HG03064 (cell line): ENCODE measurements at regions not wholly inside any gene's neighbourhood (a gene's known extent, or its start where the extent isn't known, plus 50 kb on each side); places are given as distances from the start of the nearest gene placed in this dataset.

Experiments used
- ATAC-seq: cut with Tn5 transposase; IDR thresholded peaks from one replicate; pipeline ENCODE4 v1.9.1; 2021; ENCODE audit warnings: low read depth; ENCODE audit not compliant: unreplicated experiment

DNA sequence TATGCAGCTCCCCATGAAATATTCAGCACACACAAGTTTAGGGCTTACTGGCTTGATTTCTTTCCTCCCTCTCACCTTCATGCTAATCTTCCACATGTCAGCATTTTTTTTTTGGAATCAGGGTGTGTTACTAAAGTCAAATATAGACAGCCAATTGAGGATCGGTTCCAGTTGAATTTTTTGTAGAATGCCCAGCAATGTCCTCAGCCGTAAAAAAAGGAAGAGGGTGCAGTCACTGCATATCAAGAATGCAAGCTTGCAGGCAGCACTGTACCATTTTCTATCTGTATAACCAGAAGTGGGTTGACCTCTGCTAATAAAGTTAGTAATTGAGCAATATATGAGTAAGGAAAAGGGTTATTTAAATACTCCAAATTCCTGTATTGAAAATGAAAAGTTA lies 51.4 kb upstream of the CHMP2B start:
- ATAC-seq: no peak

DNA sequence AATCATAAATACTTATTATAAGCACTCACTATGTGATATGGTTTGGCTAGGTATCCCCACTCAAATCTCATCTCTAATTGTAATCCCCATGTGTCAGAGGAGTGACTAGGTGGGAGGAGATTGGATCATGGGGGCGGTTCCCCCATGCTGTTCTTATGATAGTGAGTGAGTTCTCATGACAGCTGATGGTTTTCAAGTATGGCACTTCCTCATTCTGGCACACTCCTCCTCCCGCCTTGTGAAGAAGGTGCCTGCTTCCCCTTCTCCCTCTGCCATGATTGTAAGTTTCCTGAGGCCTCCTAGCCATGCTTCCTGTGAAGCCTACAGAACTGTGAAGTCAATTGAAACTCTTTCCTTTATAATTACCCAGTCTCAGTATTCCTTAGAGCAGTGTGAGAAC lies 53.3 kb upstream of the CHMP2B start:
- no peak for ATAC-seq

DNA sequence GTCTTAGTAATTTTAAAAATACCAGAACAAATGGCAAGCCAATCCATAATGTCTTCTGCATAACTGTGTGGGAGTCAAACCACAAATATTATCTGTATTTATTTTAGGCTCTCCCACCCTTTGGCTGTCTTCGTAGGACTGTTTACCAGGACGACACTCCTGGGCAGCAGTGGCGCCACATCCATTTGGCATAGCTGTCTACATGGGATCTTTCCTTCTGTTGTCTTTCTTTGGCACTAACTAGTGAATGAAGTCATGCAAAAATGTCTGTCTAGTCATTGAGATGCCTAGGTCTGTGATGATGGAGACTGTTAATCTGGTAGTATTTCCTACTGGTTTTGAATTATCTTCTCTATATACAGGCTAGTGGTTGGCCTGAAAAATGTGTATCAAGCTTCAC lies 54.0 kb upstream of the CHMP2B start:
- ATAC-seq: no peak

DNA sequence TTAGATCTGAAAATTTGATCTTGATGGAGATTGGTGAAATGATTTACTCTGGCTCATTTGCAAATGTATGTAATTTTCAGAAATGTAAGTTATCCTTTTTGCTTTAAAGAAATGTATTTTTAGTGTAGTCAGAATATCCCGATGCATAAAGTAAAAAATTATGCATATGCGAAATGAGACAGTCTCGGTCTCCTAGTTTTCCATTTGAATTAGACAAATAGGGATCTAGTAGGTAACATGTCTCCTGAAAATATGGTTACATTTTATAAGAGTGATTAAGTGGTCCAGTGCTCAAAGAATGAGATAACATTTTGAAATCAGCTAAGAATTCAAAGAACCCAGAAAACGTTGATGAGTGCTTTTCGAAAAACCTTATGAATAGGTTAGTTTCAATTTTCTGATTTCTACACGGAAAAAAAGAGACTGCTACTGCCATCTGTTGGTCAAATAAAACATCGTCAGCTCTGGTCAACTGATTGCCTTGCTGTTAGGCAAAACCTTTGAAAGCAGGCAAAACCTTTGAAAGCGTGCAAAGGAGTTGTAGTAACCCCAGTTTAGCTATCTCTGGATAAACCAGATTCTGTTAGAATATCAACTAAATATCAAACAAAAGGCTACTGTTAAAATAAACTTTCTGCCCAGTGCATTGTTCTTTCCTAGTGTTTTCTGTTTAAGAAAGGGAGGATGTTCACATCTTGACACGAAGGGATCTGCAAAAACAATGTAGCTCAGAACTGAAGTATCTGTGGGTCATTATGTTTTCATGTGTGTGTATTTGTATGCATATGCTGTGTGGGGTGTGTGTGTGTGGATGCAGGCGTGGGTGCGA lies 59.3 kb upstream of the CHMP2B start:
- ATAC-seq: no peak

DNA sequence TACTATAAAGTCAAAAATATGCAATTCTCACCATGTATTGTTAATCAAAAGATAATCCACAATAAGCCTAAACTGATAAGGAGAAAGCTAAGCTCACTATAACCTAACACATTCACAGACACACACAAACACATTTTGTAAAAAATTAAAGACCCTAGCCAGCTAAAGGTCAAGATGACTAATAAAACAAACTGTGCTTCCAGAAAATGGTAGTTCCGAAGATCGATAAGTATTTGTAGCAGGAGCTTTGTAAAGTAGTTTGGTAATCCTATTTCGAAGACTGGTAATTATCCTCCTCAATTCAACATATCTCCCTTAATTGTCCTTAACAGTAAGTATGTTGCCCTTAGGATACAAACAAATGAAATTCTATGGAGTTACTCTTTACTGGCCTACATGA lies 62.9 kb upstream of the CHMP2B start:
- no peak for ATAC-seq

DNA sequence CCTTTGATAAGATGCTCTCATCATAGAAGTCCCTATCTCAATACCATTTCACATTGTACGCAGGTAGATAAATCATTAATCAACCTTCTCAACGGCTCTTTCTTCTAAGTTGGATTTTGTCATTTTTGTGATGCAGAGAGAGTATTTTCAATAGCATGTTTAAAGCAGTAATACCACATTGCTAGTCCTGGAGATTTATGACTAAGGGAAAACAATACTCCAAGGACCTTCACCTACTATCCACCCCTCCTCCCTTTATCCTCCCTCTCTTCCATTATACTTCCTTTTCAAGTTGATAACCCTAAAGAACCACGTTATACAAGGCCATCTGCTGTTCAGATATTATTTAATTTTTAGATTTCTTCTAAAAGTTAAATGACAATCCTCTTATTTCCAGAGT lies 65.3 kb upstream of the CHMP2B start:
- ATAC-seq: no peak

DNA sequence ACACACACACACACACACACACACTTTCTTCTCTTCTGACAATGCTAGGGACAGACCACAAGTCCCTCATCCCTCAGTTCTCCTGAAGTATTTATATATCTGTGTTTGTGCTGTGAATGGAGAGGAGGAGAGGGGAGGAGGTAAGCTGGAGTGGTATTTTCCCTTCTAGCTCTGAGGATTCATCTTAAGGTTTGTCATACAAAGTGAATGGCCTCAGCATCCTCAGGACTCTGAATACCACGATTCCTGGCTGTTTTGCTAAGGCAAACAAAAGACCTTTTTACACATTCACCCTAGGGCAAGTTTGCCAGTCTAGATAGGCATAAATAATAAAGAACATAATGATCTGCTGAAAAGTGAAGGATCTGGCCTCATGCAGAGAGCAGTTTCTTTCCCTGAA lies 65.7 kb upstream of the CHMP2B start:
- ATAC-seq: no peak

DNA sequence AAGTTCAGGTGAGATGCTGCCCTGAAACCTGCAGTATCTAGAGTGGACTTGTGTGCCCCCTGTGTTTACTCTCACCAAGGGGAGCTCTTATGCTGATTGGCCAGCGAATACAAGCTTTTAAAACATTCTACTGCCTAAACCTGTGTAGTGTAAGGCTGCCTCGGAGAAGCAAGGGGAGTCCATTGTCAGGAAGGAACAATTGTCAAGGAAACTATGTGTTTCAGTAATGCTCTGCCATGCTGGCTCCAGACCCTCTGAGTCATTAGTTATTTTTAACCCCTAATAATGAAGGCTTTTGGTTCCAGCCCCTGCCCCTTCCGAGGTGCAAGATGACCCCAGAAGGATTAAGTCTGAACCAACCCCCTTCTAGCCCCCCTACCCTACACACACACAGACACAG lies 66.1 kb upstream of the CHMP2B start:
- no peak for ATAC-seq

DNA sequence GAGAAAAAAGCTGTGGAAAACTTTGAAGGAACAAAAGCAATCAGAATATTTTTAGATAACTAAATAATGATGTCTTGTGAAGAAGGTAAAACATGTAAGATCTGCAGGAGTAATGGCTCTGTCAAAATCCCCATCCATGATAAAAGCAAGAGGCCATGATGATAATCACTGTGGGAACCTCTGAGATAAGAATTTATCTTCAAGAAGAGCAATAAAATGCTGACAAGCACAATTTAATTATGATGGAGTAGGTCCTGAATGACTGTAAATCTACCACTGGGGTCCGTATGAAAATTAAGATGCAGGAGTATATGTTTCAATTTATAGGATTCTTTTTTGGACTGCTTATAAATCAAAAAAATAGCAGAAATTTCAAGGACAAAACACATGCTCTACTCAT lies 68.3 kb upstream of the CHMP2B start:
- no peak for ATAC-seq

DNA sequence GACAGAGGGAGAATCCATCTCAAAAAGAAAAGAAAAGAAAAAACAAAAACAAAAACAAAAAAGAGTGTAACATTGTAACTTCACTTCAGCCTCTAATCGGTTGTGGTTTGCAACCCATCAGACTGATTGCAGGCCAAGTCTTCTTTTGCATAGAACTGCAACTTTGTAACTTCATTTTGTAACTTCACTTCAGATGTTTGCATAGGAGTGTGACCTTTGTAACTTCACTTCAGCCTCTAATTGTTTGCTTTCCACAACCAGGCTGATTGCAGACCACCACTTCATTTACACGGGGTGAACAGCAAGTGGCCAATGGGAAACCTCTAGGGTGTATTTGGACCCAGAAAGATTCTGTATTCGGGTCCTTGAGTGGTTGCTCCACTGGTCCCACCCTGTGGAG lies 79.1 kb upstream of the CHMP2B start:
- ATAC-seq: no peak

DNA sequence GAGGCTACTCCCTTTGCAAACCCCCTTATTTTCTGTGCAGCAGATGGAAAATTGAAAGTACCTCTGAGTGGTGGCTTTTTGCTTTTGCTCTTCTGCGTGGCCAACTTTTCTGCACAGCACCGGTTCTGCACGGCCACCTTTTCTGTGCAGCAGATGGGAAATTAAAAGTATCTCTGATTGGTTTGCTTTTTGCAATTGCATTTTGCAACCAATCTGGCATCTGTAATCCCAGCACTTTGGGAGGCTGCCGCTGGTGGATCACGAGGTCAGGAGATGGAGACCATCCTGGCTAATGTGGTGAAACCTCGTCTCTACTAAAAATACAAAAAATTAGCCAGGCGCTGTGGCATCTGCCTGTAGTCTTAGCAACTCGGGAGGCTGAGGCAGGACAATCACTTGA lies 79.5 kb upstream of the CHMP2B start:
- no peak for ATAC-seq

DNA sequence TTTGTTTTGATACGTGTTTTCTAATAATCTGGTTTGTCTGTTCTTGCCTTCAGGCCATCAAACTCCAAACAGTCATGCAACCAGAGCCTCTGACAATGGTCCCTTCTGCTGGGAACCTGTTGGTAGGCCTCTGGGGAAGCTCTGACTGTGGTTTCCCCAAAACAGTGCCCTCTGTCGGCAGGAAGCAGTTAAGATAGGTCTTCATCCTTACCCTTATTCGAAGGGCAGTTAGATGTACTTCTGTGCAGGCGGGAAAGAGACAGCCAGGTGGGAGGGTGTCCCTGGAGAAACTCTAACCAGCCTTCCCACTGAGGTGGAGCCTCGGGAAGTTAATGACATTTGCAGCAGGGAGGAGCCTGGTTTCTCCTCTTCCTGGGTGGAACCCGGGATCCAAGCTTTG lies 81.6 kb upstream of the CHMP2B start:
- ATAC-seq: peak; percentile 65

DNA sequence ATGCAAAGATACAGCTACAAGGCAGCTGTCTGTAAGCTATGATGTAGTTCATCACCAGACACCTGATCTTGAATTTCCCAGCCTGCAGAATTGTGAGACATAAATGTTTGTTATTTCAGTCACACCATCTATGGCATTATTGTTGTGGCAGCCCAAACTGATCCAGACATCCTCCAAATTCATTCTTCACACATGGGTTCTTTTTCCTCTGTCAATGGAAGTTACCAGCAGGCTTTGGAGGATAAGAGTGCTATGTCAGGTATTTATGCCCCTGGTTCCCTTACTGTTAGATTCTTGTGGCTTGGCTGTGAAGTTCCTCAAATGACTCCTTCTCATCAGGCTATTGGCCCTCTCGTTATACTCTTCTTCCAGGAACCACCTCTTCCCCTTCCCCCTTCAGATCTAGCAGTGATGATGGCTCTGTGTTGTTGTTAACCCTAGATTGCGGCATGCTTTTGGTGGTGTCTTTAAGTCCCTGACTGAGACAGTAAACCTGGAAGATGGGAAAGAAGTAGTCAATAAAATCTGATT lies 91.0 kb upstream of the CHMP2B start:
- no peak for ATAC-seq

DNA sequence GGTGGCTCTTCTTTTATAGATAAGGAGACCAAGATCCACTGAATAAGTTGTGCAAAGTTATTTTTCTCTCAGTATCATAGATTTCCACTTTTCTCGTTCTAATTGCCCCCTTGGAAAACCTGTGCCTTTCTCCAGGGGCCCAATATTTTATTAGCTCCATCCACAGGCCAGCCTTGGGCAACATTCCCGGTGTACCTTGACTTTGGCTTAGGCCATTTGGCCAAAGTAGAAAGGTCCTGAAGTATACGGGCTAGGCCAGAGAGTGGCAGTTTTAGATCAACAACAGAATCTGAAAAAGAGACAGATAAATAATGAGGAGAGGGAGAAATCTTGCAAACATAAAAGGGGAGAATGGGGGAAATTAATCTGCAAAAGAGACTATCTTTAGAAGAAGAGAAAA lies 91.7 kb upstream of the CHMP2B start:
- ATAC-seq: no peak

DNA sequence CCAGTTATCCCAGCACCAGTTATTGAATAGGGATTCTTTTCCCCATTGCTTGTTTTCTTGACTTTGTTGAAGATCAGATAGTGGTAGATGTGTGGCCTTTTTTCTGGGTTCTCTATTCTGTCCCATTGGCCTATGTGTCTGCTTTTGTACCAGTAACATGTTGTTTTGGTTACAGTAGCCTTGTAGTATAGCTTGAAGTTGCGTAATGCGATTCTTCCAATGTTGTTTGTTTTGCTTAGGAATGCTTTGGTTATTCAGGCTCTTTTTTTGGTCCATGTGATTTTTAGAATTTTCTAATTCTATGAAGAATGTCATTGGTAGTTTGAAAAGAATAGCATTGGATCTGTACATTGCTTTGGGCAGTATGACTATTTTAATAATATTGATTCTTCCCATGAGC lies 94.3 kb upstream of the CHMP2B start:
- ATAC-seq: no peak

DNA sequence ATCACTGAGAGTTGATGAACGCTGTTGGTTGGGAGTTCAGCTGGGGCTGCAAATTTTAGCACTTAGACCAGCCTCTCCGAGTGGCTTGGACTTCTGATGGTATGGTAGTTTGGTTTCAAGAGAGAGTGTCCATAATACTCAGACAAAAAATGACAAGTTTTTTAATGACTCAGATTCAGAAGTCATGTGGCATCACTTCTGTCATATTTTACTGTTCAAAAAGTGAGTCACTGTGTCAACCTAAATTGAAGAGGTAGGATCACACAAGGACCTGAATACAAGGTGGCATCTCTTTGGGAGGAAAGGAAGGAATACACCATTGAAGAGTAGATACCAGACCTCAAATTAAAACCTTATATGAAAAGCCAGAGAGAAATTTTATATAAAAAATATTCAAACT lies 99.1 kb upstream of the CHMP2B start:
- ATAC-seq: no peak

DNA sequence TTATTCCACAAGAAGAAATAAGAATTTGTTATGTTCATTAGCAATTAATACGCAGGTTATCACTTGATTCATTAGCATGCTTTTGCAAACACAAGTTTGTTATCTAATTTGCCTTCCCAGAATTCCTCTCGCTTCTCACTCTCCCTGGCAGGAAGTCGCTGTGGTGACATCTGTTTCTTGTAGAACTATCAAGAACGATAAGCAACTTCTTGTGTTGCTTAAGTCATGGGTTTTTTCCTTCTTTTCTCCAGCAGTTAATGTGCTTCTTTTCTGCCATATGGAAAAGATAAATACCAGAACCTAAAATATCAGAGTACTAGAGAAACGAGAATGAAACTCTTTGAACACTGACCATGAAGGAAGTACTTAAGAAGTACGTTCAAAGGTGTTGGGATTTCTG lies 99.8 kb upstream of the CHMP2B start:
- ATAC-seq: no peak

DNA sequence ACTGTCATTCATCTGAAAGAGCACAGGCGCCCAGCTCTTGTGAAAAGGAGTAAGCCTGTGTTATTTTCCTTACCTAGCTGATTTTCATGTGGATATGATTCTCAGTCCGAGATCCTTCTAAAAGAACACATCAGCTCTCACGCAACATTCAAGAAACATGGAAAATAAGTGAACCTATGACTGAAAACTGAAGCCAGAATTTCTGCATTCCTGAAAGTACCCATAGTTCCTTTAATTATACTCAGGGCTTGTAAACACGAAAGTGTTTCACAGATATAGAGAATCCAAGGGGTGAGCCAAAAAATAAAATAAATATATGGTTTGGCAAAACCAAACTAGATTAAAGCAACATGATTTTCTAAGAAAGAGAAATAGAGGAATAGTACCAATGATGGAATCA lies 100.8 kb upstream of the CHMP2B start:
- no peak for ATAC-seq

DNA sequence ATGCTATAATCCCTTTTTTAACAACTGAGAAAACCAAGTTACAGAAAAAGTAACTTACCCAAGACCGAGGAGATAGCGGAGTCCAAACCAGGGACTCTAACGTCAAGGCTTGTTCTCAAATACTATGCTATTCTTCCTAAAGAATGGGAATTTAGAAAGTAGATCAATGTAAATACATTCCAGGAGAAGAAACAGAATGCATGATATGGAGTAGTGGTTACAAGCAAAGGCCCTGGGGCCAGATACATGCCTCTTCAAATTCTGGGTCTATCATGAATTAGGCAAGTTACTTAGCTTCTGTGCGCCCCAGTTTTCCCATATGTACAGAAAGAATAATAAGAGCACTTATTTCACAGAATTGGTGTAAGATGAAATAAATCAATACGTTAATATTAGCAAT lies 102.0 kb upstream of the CHMP2B start:
- ATAC-seq: no peak

DNA sequence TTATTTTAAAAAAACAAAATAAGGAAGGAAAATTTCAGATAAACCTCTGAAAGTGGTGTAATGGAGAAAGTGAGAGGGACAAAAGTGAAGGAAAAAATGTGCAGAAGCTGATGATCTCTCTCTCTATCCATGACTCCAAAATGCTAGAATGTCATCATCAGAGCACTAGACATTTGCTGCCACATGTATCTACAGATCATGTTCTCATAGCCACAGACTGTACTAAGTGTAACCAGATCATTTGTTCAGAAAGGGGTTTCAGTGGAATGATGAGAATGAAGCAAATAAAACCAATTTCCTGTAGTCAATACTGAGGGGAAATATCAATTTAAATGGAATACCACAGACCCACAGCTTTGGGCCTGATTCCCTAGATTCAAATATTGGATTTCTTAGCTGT lies 104.3 kb upstream of the CHMP2B start:
- ATAC-seq: no peak

DNA sequence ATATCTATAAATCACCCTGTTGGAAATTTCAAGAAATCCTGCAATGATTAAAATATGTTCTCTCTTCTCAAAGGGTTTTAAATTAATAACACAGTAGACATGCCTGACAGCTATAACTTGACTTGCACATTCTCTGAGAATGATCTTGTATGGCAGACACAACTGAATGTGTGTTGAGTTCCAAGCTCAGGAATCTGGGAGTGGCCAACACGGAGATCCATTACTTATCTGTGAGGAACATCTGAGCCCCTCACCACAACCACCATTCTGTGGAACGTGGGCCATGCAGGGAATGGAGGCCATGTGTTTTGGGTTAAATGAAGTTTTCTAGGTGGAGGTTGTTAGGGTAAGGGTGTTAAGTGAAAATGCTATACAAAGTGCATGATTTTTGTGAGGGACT lies 105.3 kb upstream of the CHMP2B start:
- no peak for ATAC-seq

DNA sequence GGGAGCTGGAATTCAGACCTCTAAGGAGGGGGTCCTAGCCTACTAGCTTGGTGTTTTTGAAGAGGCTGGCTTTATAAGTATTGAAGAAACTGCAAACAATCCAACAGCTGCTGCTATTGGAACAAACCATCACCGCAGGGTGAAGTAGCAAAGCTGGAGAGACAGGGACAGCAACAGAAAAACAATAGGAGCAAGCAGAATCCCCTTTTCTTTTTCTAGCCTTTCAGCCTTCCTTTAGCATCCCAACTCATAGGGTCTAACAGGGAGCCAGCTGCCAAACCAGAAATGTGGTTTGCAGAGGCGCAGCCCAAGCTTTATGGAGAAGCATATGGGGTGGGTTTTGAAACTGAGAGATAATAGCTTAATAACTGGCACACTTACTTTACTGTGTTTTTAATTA lies 106.2 kb upstream of the CHMP2B start:
- no peak for ATAC-seq

DNA sequence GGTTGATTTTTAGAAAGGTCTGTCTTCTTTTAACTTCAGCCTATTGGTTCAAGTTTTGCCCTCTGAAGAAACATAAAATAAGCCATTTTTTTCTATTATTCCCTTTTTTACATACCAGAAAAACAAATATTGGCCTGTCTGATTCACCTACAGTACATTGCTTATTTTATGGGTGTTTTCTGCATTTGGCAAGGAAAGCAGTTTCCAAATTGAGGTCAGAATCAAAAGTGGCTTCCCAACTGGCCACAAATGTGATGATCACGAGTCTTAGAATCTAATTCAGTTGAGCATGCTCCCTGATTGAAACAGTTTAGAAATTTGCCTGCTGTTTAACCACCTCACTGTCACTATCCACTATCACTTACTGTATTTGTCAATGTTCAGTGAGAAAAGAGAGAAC lies 106.9 kb upstream of the CHMP2B start:
- ATAC-seq: no peak
